HepG2 (cell line): ENCODE measurements at regions not wholly inside any gene's neighbourhood (a gene's known extent, or its start where the extent isn't known, plus 50 kb on each side); places are given as distances from the start of the nearest gene placed in this dataset.

Experiments
- ATAC-seq: fragments of 200-7000 bp; cut with Tn5 transposase; 3 replicates; pipeline ENCODE4 v1.9.1; 2020; ENCODE audit warnings: mild to moderate bottlenecking, moderate library complexity
- BruUV-seq: library from RNA; stranded (reverse); fragments of 400-500 nt; replicated peaks from 2 replicates; lab custom pipeline; 2021; lab: Mats Ljungman, UMichigan
- CTCF ChIA-PET: fragments of 300-600 bp; formaldehyde crosslinking; extraction: SDS; loops from one replicate; lab custom pipeline; 2021; ENCODE audit warnings: low total read pairs, inconsistent platforms, low intra/inter-chr PET ratio; lab: Yijun Ruan, JAX
- POLR2A ChIA-PET: fragments of 350-600 bp; sonication (Branson Sonifier 250); formaldehyde crosslinking; loops from one replicate; lab custom pipeline; 2020; ENCODE audit warnings: antibody characterized with exemption, inconsistent platforms; lab: Yijun Ruan, JAX
- DNase-seq: peaks from one replicate; pipeline ENCODE4 v3.0.0-alpha.2; 2015; ENCODE audit warnings: low spot score
- FAIRE-seq: peaks from 3 replicates; lab custom pipeline; 2011; peaks lifted over from hg19 to GRCh38; lab: Jason Lieb, UNC
- H2AFZ ChIP-seq: one replicate; pipeline ENCODE4 v1.6.1; 2011; ENCODE audit warnings: low read length, inconsistent platforms
- H3K27ac ChIP-seq: fragments of 300-600 bp; 3 replicates; pipeline ENCODE4 v1.8.0; 2011; ENCODE audit warnings: mixed run types, mild to moderate bottlenecking, mixed read lengths, low read length, inconsistent platforms; ENCODE audit not compliant: insufficient read depth; ENCODE audit errors: extremely low read length
- H3K27me3 ChIP-seq, 2 experiments: fragments of 200-600 bp in 1 of 2; 2 replicates in 1 of 2; 3 replicates in 1 of 2; pipeline versions ENCODE4 v1.6.0 to v1.8.0; 2011; ENCODE audit warnings: low read length in 2 of 2, mild to moderate bottlenecking in 2 of 2, moderate library complexity in 2 of 2, inconsistent platforms in 1 of 2; ENCODE audit not compliant: insufficient read depth in 2 of 2, control insufficient read depth in 1 of 2
- H3K36me3 ChIP-seq, 2 experiments: fragments of 200-600 bp in 1 of 2; replicated peaks in 1 of 2; 2 replicates in 1 of 2; 3 replicates in 1 of 2; pipeline versions ENCODE4 v1.5.1 to v1.8.0; 2011; ENCODE audit warnings: low read length in 2 of 2, inconsistent platforms in 1 of 2; ENCODE audit not compliant: insufficient read depth in 2 of 2, control insufficient read depth in 1 of 2
- H3K4me1 ChIP-seq: 2 replicates; pipeline ENCODE4 v1.5.1; 2012; ENCODE audit warnings: low read length, inconsistent platforms; ENCODE audit not compliant: insufficient read depth
- H3K4me2 ChIP-seq: 2 replicates; pipeline ENCODE4 v1.6.0; 2011; ENCODE audit warnings: low read depth, low read length, inconsistent platforms
- H3K4me3 ChIP-seq, 3 experiments: fragments of 200-600 bp in 1 of 3; sonication (generic), shearing (Covaris generic) in 1 of 3; replicated peaks in 1 of 3; 2 replicates each; pipeline ENCODE4 v1.5.1; 2011 to 2016; ENCODE audit warnings: low read length in 3 of 3, inconsistent platforms in 2 of 3, low read depth in 2 of 3, mild to moderate bottlenecking in 2 of 3, control low read depth in 1 of 3, mixed read lengths in 1 of 3; ENCODE audit not compliant: insufficient read depth in 1 of 3
- H3K79me2 ChIP-seq: one replicate; pipeline ENCODE4 v1.6.1; 2011; ENCODE audit warnings: low read length, inconsistent platforms; ENCODE audit not compliant: insufficient read depth
- H3K9ac ChIP-seq: 2 replicates; pipeline ENCODE4 v1.6.0; 2011; ENCODE audit warnings: mild to moderate bottlenecking, low read depth, low read length, inconsistent platforms; ENCODE audit not compliant: insufficient read depth
- H3K9me3 ChIP-seq: 2 replicates; pipeline ENCODE4 v1.5.1; 2012; ENCODE audit warnings: mild to moderate bottlenecking, low read length
- H4K20me1 ChIP-seq: 2 replicates; pipeline ENCODE4 v1.6.0; 2011; ENCODE audit warnings: inconsistent platforms, mild to moderate bottlenecking, low read length, moderate library complexity; ENCODE audit not compliant: insufficient read depth
- HDAC2 ChIP-seq: sonication (generic); formaldehyde crosslinking; IDR thresholded peaks from 2 replicates; pipeline ENCODE4 v1.4.0; 2020; ENCODE audit warnings: missing genetic modification reagents
- KLF13 ChIP-seq: sonication (generic); formaldehyde crosslinking; IDR thresholded peaks from 2 replicates; pipeline ENCODE4 v1.4.0; 2020; ENCODE audit warnings: mild to moderate bottlenecking, missing genetic modification reagents
- ZBTB38 ChIP-seq: sonication (generic); formaldehyde crosslinking; IDR thresholded peaks from 2 replicates; pipeline ENCODE4 v1.5.1; 2020; ENCODE audit warnings: mild to moderate bottlenecking, missing genetic modification reagents
- ZFP91 ChIP-seq: sonication (generic); formaldehyde crosslinking; IDR thresholded peaks from 2 replicates; pipeline ENCODE4 v1.9.0; 2022; ENCODE audit warnings: missing genetic modification reagents, mild to moderate bottlenecking, borderline replicate concordance
- ZMYM4 ChIP-seq: sonication (generic); formaldehyde crosslinking; IDR thresholded peaks from 2 replicates; pipeline ENCODE4 v1.8.1; 2023; ENCODE audit warnings: mild to moderate bottlenecking, missing genetic modification reagents
- ZNF644 ChIP-seq: IDR thresholded peaks from 2 replicates; pipeline ENCODE4 v1.6.1; 2016; ENCODE audit warnings: low read depth
- ZNF83 ChIP-seq: sonication (generic); formaldehyde crosslinking; IDR thresholded peaks from 2 replicates; pipeline ENCODE4 v1.4.0; 2020; ENCODE audit warnings: missing genetic modification reagents, mild to moderate bottlenecking, borderline replicate concordance
- WGBS: methylation state at CpG from one replicate; pipeline ENCODE4 v1.1.6; 2017; ENCODE audit warnings: low lambda C conversion rate; 5-methylcytosine and 5-hydroxymethylcytosine counted together
- in situ Hi-C: cut with HindIII; loops from 2 replicates; pipeline ENCODE4 v1.10.0; 2017; ENCODE audit warnings: low pct_unique_long_range_greater_than_20kb; ENCODE audit not compliant: extremely low pct_ligation_motif_present
- intact Hi-C: fragments of 100-400 bp; cut with micrococcal nuclease; formaldehyde crosslinking; loops from one replicate; pipeline ENCODE4 v1.10.0; 2022; ENCODE audit not compliant: unreplicated experiment
- TF ChIP-seq, protein P1 (sequence below): sonication (generic); formaldehyde crosslinking; IDR thresholded peaks from 2 replicates; pipeline ENCODE4 v1.4.0; 2020; ENCODE audit warnings: missing genetic modification reagents, borderline replicate concordance
- TF ChIP-seq, protein P2 (sequence below): sonication (generic); formaldehyde crosslinking; IDR thresholded peaks from 2 replicates; pipeline ENCODE4 v1.4.0; 2020; ENCODE audit warnings: missing genetic modification reagents, borderline replicate concordance

- in situ Hi-C loops (no loop called here), intact Hi-C loops (no loop called here)
- Histone ChIP-seq H3K4me1 (no peaks in the 10 kb centered on the region), H3K36me3 (no peaks in the 10 kb centered on the region), H3K9ac (no peak overlapping the region), H3K79me2 (no peaks in the 10 kb centered on the region), H4K20me1 (no peaks in the 10 kb centered on the region), H3K27ac (no peak overlapping the region), H3K27me3 (no peaks in the 10 kb centered on the region), H3K9me3 (no peaks in the 10 kb centered on the region), H3K4me3 (peak overlapping the region; percentile 40 to 59 (median 49)), H2AFZ (no peak overlapping the region), H3K4me2 (peak overlapping the region; percentile 66)
- WGBS: 0% methylated on average over 5 of the region's 19 CpGs
- DNase-seq (no peak), ATAC-seq (peak; percentile 56; the same call in 2 of the 3 replicates), FAIRE-seq (no peak)
- ChIA-PET POLR2A (no interaction called here), CTCF (no interaction called here)
- BruUV-seq: no TSS peak
- TF ChIP-seq ZNF644 (CRISPR knock-in tag): 0 out of 2 replicates have a peak, but pooled peaks have one; percentile 12
- peak; percentile 96 for TF ChIP-seq ZFP91 (CRISPR knock-in tag)
- TF ChIP-seq ZBTB38 (CRISPR knock-in tag): no peak
Measured at GRCh38 chrX:55908661-55909212, 191.2 kb downstream of the RRAGB start.

- POLR2A ChIA-PET: no interaction called here
- Histone ChIP-seq H3K4me3 (no peak overlapping the region), H3K27ac (no peak overlapping the region), H3K9ac (no peak overlapping the region), H3K27me3 (no peaks in the 10 kb centered on the region), H3K9me3 (no peaks in the 10 kb centered on the region), H3K36me3 (no peaks in the 10 kb centered on the region), H2AFZ (no peak overlapping the region), H3K79me2 (no peaks in the 10 kb centered on the region), H3K4me1 (no peaks in the 10 kb centered on the region), H4K20me1 (no peaks in the 10 kb centered on the region), H3K4me2 (no peak overlapping the region)
- intact Hi-C loops: no loop called here
- WGBS: 80% methylated on average over 1 of the region's 12 CpGs
- FAIRE-seq: no peak
- no TSS peak for BruUV-seq
- in situ Hi-C loops: no loop called here
- no peak for ATAC-seq
- TF ChIP-seq HDAC2 (CRISPR knock-in tag): no peak
- no peak for TF ChIP-seq ZNF83 (CRISPR knock-in tag)
- TF ChIP-seq, protein P1, sequence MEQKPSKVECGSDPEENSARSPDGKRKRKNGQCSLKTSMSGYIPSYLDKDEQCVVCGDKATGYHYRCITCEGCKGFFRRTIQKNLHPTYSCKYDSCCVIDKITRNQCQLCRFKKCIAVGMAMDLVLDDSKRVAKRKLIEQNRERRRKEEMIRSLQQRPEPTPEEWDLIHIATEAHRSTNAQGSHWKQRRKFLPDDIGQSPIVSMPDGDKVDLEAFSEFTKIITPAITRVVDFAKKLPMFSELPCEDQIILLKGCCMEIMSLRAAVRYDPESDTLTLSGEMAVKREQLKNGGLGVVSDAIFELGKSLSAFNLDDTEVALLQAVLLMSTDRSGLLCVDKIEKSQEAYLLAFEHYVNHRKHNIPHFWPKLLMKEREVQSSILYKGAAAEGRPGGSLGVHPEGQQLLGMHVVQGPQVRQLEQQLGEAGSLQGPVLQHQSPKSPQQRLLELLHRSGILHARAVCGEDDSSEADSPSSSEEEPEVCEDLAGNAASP (CRISPR knock-in tag): no peak
- TF ChIP-seq, protein P2, sequence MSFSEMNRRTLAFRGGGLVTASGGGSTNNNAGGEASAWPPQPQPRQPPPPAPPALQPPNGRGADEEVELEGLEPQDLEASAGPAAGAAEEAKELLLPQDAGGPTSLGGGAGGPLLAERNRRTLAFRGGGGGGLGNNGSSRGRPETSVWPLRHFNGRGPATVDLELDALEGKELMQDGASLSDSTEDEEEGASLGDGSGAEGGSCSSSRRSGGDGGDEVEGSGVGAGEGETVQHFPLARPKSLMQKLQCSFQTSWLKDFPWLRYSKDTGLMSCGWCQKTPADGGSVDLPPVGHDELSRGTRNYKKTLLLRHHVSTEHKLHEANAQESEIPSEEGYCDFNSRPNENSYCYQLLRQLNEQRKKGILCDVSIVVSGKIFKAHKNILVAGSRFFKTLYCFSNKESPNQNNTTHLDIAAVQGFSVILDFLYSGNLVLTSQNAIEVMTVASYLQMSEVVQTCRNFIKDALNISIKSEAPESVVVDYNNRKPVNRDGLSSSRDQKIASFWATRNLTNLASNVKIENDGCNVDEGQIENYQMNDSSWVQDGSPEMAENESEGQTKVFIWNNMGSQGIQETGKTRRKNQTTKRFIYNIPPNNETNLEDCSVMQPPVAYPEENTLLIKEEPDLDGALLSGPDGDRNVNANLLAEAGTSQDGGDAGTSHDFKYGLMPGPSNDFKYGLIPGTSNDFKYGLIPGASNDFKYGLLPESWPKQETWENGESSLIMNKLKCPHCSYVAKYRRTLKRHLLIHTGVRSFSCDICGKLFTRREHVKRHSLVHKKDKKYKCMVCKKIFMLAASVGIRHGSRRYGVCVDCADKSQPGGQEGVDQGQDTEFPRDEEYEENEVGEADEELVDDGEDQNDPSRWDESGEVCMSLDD: no peak
- no peak for TF ChIP-seq KLF13 (CRISPR knock-in tag)
- no peak for TF ChIP-seq ZMYM4 (CRISPR knock-in tag)
- CTCF ChIA-PET: no interaction called here
- no peak for DNase-seq
Measured at GRCh38 chrX:55919367-55920221, 202.0 kb downstream of the RRAGB start.
